ENCODE measurements at regions not wholly inside any gene's neighbourhood (a gene's known extent, or its start where the extent isn't known, plus 50 kb on each side); places are given as distances from the start of the nearest gene placed in this dataset.

DNA sequence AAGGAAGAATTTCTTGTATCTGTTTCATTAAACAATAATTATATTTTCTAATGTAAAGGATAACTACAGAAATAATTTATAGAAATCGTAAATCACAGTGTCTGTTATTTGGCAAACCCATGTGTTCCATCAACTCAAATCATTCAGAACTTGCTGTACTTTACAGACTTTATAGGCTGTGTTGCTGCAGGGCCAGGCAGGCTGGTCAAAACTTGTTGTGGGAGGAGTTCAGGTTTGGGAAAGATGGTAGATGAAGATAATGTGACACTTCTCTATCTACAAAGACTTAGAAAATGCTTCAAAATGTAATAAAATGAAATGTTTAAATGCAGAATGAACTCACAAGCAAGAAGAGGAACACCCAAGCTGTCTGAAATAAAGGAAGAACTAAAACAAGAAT lies 183.4 kb downstream of the SEMA6D start:
- H4K5ac ChIP-seq (ENCODE audit: insufficient read length, low read depth, low read length): no peak overlapping the region
- H2BK15ac ChIP-seq (ENCODE audit: low read length): no peak overlapping the region
- H3K4ac ChIP-seq (replicated peaks; ENCODE audit: insufficient read length, low read depth, low read length): no peak overlapping the region
- 0 out of 7 replicates have a peak, but pooled peaks cover 0 to 2% (median 0%) of the 10 kb centered on the region in 4 experiments for H3K4me1 ChIP-seq (replicated peaks in 1 of 4; ENCODE audit: control insufficient read depth in 3 of 4, insufficient read depth in 4 of 4, low read length in 3 of 4)
- no peak for TF ChIP-seq TAF7 (optimal IDR thresholded peaks at IDR 0.05; ENCODE audit: borderline replicate concordance, low read depth, low read length)
- TF ChIP-seq, protein P1, sequence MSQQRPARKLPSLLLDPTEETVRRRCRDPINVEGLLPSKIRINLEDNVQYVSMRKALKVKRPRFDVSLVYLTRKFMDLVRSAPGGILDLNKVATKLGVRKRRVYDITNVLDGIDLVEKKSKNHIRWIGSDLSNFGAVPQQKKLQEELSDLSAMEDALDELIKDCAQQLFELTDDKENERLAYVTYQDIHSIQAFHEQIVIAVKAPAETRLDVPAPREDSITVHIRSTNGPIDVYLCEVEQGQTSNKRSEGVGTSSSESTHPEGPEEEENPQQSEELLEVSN (IDR thresholded peaks at IDR 0.05): no peak
- H3K56ac ChIP-seq (replicated peaks; ENCODE audit: insufficient read length, low read depth, low read length): no peak overlapping the region
- H3K18ac ChIP-seq (ENCODE audit: extremely low read depth, low read length): no peak overlapping the region
- H3K23me2 ChIP-seq (ENCODE audit: low read depth, low read length): no peaks in the 10 kb centered on the region
- H4K20me1 ChIP-seq (replicated peaks in 1 of 2; ENCODE audit: control insufficient read depth in 1 of 2, insufficient read depth in 2 of 2, low read length in 2 of 2): no peaks in the 10 kb centered on the region
- ChIA-PET CTCF (ENCODE audit: partially characterized antibody) (no interaction called here), POLR2A (ENCODE audit: partially characterized antibody) (no interaction called here)
- H3K14ac ChIP-seq (ENCODE audit: insufficient read length): no peak overlapping the region
- WGBS, 2 experiments (ENCODE audit: extremely low coverage in 1 of 2, insufficient coverage in 1 of 2, insufficient read length in 1 of 2, insufficient replicate concordance in 2 of 2, low coverage in 1 of 2, low lambda C conversion rate in 2 of 2, missing lambda C conversion rate in 1 of 2): 87% methylated on average over 1 of the region's 1 CpG; no CpG with 5 or more reads in 1 of the 2 experiments
- no peak overlapping the region for H2BK120ac ChIP-seq (replicated peaks; ENCODE audit: low read depth, low read length)
- no peak overlapping the region for H2BK20ac ChIP-seq (ENCODE audit: low read length)
- FAIRE-seq: no peak
- H2AK5ac ChIP-seq (ENCODE audit: low read depth, low read length): no peak overlapping the region
- H3K27me3 ChIP-seq (replicated peaks in 1 of 4; ENCODE audit: control insufficient read depth in 3 of 4, extremely low read depth in 1 of 4, insufficient read depth in 3 of 4, low read length in 3 of 4): no peaks in the 10 kb centered on the region
- no peak overlapping the region for H3K4me3 ChIP-seq (ENCODE audit: extremely low read depth in 1 of 4, insufficient read depth in 2 of 4, low read depth in 3 of 4, low read length in 4 of 4)
- H2BK5ac ChIP-seq (ENCODE audit: low read depth, low read length): no peak overlapping the region
- no peak overlapping the region for H2AFZ ChIP-seq (ENCODE audit: low read length)
- H3K9me3 ChIP-seq (ENCODE audit: insufficient read depth in 2 of 2, low read depth in 1 of 2, low read length in 1 of 2): peaks cover 15 to 18% of the 10 kb centered on the region in 2 experiments
- no peaks in the 10 kb centered on the region for H3K79me2 ChIP-seq (ENCODE audit: control insufficient read depth in 1 of 2, insufficient read depth in 2 of 2, low read length in 2 of 2)
- H3K4me2 ChIP-seq (ENCODE audit: insufficient read depth in 1 of 2, low read depth in 2 of 2, low read length in 2 of 2): no peak overlapping the region
- no peak overlapping the region for H2BK12ac ChIP-seq (ENCODE audit: low read depth, low read length)
- no peak overlapping the region for H4K91ac ChIP-seq (replicated peaks; ENCODE audit: insufficient read length, low read length)
- H3K9ac ChIP-seq (replicated peaks in 1 of 4; ENCODE audit: extremely low read depth in 1 of 4, low read depth in 3 of 4, low read length in 3 of 4): no peak overlapping the region
- 0 out of 8 replicates have a peak, but pooled peaks cover 0 to 3% (median 0%) of the 10 kb centered on the region in 4 experiments for H3K36me3 ChIP-seq (ENCODE audit: control insufficient read depth in 2 of 4, insufficient read depth in 4 of 4, low read length in 3 of 4)
- H4K8ac ChIP-seq (ENCODE audit: extremely low read depth, insufficient read depth, low read length): no peak overlapping the region
- no peak overlapping the region for H3K23ac ChIP-seq (ENCODE audit: insufficient read length)
- no peaks in the 10 kb centered on the region for H3K79me1 ChIP-seq (ENCODE audit: low read depth, low read length)
- DNase-seq (ENCODE audit: low read depth in 1 of 2, low spot score in 2 of 2): no peak
- no peak overlapping the region for H3K27ac ChIP-seq (ENCODE audit: low read depth, low read length)
